Panc1 (cell line): ENCODE measurements at regions not wholly inside any gene's neighbourhood (a gene's known extent, or its start where the extent isn't known, plus 50 kb on each side); places are given as distances from the start of the nearest gene placed in this dataset.

Experiments used
- CTCF ChIP-seq: fragments of 450-650 bp; IDR thresholded peaks from 2 replicates; pipeline ENCODE4 v1.5.1; 2017; ENCODE audit warnings: mild to moderate bottlenecking
- POLR2AphosphoS5 ChIP-seq: IDR thresholded peaks from 2 replicates; pipeline ENCODE4 v1.6.1; 2012; ENCODE audit warnings: mild to moderate bottlenecking, low read depth, low read length, moderate library complexity
- SIN3A ChIP-seq: IDR thresholded peaks from 2 replicates; pipeline ENCODE4 v1.6.1; 2012; ENCODE audit warnings: low read depth, mild to moderate bottlenecking, low read length, moderate library complexity, borderline replicate concordance; ENCODE audit not compliant: insufficient read depth
- TF ChIP-seq, protein P1 (sequence below), 2 experiments: IDR thresholded peaks; 2 replicates each; pipeline ENCODE4 v1.6.1; 2011 to 2012; ENCODE audit warnings: low read depth in 2 of 2, control low read depth in 1 of 2, low read length in 1 of 2, mild to moderate bottlenecking in 1 of 2, moderate library complexity in 1 of 2; ENCODE audit not compliant: insufficient read depth in 1 of 2

- TF ChIP-seq CTCF, result no peak
- no peak for TF ChIP-seq POLR2AphosphoS5
- TF ChIP-seq, protein P1, sequence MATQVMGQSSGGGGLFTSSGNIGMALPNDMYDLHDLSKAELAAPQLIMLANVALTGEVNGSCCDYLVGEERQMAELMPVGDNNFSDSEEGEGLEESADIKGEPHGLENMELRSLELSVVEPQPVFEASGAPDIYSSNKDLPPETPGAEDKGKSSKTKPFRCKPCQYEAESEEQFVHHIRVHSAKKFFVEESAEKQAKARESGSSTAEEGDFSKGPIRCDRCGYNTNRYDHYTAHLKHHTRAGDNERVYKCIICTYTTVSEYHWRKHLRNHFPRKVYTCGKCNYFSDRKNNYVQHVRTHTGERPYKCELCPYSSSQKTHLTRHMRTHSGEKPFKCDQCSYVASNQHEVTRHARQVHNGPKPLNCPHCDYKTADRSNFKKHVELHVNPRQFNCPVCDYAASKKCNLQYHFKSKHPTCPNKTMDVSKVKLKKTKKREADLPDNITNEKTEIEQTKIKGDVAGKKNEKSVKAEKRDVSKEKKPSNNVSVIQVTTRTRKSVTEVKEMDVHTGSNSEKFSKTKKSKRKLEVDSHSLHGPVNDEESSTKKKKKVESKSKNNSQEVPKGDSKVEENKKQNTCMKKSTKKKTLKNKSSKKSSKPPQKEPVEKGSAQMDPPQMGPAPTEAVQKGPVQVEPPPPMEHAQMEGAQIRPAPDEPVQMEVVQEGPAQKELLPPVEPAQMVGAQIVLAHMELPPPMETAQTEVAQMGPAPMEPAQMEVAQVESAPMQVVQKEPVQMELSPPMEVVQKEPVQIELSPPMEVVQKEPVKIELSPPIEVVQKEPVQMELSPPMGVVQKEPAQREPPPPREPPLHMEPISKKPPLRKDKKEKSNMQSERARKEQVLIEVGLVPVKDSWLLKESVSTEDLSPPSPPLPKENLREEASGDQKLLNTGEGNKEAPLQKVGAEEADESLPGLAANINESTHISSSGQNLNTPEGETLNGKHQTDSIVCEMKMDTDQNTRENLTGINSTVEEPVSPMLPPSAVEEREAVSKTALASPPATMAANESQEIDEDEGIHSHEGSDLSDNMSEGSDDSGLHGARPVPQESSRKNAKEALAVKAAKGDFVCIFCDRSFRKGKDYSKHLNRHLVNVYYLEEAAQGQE (IDR thresholded peaks at IDR 0.05; ENCODE audit: insufficient read depth in 1 of 2, low read depth in 2 of 2, low read length in 1 of 2), result no peak
- no peak for TF ChIP-seq SIN3A
These were observed 122.3 kb upstream of the PITX1 start for GRCh38 chr5:135156337-135156714.
